Glomerular endothelial cell (primary cell): ENCODE measurements at regions not wholly inside any gene's neighbourhood (a gene's known extent, or its start where the extent isn't known, plus 50 kb on each side); places are given as distances from the start of the nearest gene placed in this dataset.

Source experiments
- DNase-seq: peaks from one replicate; pipeline ENCODE4 v3.0.0-alpha.2; 2011; ENCODE audit warnings: low read depth, low spot score; ENCODE audit errors: extremely low read depth

DNA sequence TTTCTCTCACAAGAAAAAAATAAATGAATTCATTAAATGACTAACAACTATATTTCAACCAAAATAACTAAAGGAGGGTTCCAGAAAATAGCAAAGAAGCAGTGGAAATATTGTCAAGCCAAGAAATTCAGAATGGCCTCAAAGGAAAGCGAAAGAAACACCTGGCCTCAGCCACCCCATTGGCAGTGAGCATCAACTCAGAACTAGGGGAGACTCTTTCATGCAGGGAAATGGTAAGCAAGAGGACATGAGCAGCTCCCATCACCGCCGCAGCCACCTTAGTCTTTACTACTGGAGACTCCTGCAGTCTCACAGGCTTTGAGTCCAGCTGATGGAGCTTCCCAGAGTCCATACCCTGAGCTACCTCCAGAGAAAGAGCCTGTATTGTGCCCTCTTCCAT, 343.9 kb upstream of the GRAMD2B start:
- DNase-seq = no peak

- no peak for DNase-seq
These were observed 342.0 kb upstream of the GRAMD2B start for GRCh38 chr5:126081209-126081608.

DNA sequence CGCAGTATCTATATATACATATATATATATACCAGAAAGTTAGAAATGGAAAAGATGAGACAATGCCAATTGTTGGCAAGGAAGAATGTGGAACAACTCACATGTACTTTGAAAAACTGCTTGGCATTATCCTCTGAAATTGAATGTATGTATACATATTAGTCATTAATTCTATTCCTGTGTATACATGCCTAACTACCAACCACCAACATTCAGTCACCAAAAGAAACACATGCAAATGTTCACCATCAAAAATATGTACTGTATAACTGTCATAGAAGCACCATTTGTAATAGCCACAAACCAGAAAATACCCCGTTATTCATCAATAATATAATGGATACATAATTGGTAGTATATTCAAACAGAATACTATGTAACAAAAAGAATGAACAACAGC, 330.2 kb upstream of the GRAMD2B start:
- DNase-seq = no peak

DNA sequence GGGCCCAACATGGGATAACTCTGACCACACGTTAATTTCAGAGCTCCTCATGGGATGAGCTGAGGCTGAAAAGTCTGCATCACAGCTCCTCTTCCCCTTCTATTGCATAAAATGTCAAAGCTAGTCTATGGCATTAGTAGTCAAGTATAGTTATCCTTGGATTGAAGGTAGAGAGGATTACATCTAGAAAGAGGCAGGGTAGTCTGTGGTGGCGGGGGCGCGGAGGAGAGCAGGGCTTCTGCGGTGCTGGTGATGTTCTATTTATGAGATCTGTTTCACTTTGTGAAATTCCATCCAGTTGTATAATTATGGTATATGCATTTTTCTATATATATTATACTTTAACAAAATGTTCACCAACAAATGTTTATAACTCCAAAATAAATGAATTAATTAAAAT, 329.5 kb upstream of the GRAMD2B start:
- DNase-seq = no peak

DNA sequence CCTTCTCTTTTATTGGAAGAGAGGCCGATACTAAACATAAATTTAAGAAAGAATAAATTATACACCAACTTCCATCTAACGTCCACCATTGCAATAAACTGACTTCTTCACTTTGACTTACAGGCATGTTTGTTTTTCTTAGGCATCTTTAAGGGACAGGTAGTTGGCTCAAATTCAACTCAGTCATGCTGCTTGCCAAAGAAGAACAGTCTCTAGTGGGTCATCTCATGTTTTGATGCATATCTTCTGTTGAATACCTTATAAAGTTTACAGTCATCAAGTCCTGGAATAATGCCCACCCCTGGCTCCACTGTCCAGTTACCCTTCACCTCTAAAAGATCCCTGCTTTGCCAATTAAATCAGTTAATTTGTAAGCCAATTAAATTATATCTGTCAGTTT, 328.2 kb upstream of the GRAMD2B start:
- DNase-seq = no peak

GRCh38 chr5:126096442-126097006, 326.7 kb upstream of the GRAMD2B start:
- DNase-seq = no peak

GRCh38 chr5:126097876-126098275, 325.3 kb upstream of the GRAMD2B start:
- DNase-seq = no peak

DNA sequence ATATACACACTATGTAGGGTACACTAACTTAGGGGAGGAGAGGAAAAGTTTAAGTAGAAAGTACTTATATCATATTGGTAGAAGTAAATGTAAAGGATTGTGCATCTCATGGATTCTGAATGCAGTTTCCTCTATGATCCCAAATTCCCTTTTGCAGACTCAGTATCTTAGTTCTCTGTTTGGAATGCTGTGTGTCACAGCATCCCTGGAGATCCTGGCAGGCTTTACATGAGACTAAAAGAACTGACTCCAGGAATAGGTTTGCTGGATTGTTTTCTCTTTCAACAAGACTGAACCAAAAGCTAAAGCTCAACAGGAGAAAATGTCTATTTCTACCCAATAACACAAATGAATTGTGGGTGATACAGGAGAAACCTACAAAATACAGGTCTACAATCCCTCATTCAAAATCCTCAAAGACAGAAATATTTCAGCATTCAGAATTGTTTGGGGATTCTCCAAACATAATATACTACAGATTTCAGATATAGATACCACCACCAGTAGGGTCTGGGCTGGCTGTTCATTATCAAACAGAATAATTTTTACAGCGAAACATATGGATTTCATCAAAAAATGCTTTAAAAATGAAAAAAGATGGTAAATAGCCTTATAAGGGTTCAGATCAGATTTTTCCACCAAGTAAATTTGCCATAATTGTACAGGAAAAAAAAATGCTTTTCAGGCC, 324.7 kb upstream of the GRAMD2B start:
- DNase-seq = no peak

- no peak for DNase-seq
These were observed 324.1 kb upstream of the GRAMD2B start for GRCh38 chr5:126099077-126099476.

- DNase-seq = no peak
These were observed 322.4 kb upstream of the GRAMD2B start for GRCh38 chr5:126100767-126101166.

- DNase-seq = no peak
These were observed 321.3 kb upstream of the GRAMD2B start for GRCh38 chr5:126101901-126102300.

GRCh38 chr5:126103050-126103449, 320.2 kb upstream of the GRAMD2B start:
- DNase-seq = no peak

DNA sequence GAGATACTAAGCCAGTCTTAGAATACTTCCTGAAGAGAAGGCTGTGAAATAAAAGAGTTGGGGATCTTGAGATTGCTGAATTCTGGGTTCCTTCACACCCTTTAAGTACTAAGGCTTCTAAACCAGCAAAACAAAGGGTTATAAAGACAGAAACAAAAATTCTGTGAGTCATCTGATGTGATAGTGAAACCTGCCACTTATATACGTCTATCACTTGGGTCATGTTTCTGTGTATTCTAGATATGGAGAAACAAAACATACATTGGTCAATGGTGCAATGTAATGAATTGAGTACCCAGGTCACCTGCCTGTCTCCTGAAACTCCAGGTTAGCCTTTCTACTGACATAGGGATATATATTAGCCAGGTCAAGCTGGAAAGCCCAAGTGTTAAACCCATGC, 319.3 kb upstream of the GRAMD2B start:
- no peak for DNase-seq

GRCh38 chr5:126104341-126104740, 318.9 kb upstream of the GRAMD2B start:
- DNase-seq = no peak

GRCh38 chr5:126104951-126105350, 318.3 kb upstream of the GRAMD2B start:
- no peak for DNase-seq

- no peak for DNase-seq
These were observed 317.2 kb upstream of the GRAMD2B start for GRCh38 chr5:126106029-126106428.

- DNase-seq = no peak
These were observed 315.8 kb upstream of the GRAMD2B start for GRCh38 chr5:126107381-126107780.

DNA sequence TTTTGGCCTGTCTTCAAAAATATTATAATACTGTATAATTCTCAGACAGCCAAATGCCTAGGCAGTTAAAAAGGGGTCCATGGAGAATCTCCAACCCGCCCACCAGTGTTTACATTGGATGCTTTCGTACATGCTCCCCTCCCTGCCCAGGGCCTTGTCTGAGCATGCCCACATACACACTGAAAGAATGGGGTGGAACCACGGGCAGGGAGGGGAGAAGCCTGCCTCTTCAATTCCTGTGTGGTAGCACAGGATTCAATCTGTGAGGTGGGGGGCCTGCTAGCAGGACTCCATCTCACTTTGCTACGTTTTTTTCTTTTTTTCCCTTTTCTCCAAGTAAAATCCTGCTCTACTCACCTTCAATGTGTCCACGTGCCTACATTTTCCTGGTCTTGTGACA, 314.7 kb upstream of the GRAMD2B start:
- DNase-seq = no peak

GRCh38 chr5:126115059-126115629, 308.1 kb upstream of the GRAMD2B start:
- DNase-seq = no peak

DNA sequence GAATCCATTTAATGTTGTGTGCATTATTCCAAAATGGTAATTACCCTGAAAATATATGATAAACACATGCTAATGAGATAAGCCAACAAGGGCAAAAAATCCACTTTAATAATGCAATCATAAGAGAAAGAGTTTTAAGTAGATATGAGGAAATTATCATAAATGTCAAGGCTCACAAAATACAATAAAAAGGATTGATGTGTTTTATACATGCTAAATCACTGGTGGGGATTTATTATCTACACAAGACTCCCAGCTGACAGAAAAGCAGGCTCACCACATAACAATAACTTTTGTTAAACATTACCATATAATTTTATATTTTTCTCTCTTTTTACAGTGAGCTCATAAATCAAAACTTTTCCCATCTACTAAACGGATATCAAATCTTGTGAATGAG, 306.2 kb upstream of the GRAMD2B start:
- no peak for DNase-seq

DNA sequence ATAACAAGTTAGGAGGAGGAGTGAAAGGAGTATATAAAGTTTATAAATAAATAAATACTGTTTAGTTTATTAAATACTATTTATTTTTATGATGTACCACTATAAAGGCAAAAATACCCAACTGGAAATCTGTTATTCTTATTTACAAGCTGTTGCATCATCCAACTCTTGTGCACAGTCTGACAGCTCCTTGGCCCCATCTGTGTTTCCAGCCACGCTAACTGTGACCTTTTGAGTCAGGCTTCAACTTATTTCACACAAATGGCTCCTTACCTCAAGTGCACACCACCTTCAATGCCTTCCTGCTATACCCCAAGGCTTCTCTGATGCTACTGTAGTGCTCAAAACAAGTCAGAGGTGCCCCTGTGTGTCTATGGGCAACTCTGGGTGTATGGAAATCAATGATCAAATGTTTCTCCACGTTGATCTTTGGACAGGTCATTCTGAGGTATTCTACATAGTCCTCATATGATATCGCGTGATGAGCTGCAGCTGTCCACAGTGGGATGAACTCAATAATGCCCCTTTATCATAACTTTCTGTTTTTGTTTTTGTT, 303.2 kb upstream of the GRAMD2B start:
- DNase-seq = no peak

GRCh38 chr5:126120939-126121338, 302.3 kb upstream of the GRAMD2B start:
- DNase-seq = no peak
